CD14-positive monocyte (primary cell): ENCODE measurements at regions not wholly inside any gene's neighbourhood (a gene's known extent, or its start where the extent isn't known, plus 50 kb on each side); places are given as distances from the start of the nearest gene placed in this dataset.
"Not testable (repeated sequence)": the region's sequence is repeated elsewhere in the genome, so short reads cannot be mapped to it uniquely, and the experiment has no call there.

ENCODE experiments used
- DNase-seq, 3 donors: peaks; one replicate each; pipeline ENCODE4 v3.0.0-alpha.2; 2011 to 2022
- H2AFZ ChIP-seq: 2 replicates; pipeline ENCODE4 v1.6.0; 2012; ENCODE audit warnings: mild to moderate bottlenecking, low read depth, low read length, inconsistent platforms; ENCODE audit not compliant: insufficient read depth, poor library complexity, severe bottlenecking
- H3K27ac ChIP-seq, 2 donors: 1 replicate in 1 of 2; 2 replicates in 1 of 2; pipeline ENCODE4 v1.5.1; 2012 to 2013; ENCODE audit warnings: low read length in 2 of 2, control low read depth in 1 of 2, inconsistent platforms in 1 of 2, low read depth in 1 of 2, mild to moderate bottlenecking in 1 of 2
- H3K27me3 ChIP-seq, 2 donors: one replicate each; pipeline versions ENCODE4 v1.6.0 to v1.6.1; 2011 to 2013; ENCODE audit warnings: low read length in 2 of 2; ENCODE audit not compliant: control insufficient read depth in 2 of 2, insufficient read depth in 2 of 2
- H3K36me3 ChIP-seq, 2 donors: replicated peaks in 1 of 2; 1 replicate in 1 of 2; 2 replicates in 1 of 2; pipeline versions ENCODE4 v1.5.1 to v1.6.1; 2012 to 2013; ENCODE audit warnings: low read length in 2 of 2, control low read depth in 1 of 2, inconsistent platforms in 1 of 2, mild to moderate bottlenecking in 1 of 2; ENCODE audit not compliant: insufficient read depth in 2 of 2, control insufficient read depth in 1 of 2
- H3K4me1 ChIP-seq, 2 donors: 1 replicate in 1 of 2; 2 replicates in 1 of 2; pipeline versions ENCODE4 v1.5.1 to v1.6.1; 2012 to 2013; ENCODE audit warnings: low read length in 2 of 2, control low read depth in 1 of 2, inconsistent platforms in 1 of 2, mild to moderate bottlenecking in 1 of 2, moderate library complexity in 1 of 2; ENCODE audit not compliant: insufficient read depth in 2 of 2, control insufficient read depth in 1 of 2
- H3K4me2 ChIP-seq: replicated peaks from 2 replicates; pipeline ENCODE3; 2012; ENCODE audit warnings: low read length, moderate library complexity, mild to moderate bottlenecking; ENCODE audit not compliant: poor library complexity, severe bottlenecking; ENCODE audit errors: extremely low read depth
- H3K4me3 ChIP-seq, 3 experiments: fragments of 200-600 bp in 1 of 3; sonication (generic) in 1 of 3; replicated peaks in 1 of 3; 1 replicate in 2 of 3; 2 replicates in 1 of 3; pipeline ENCODE4 v1.5.1; 2011 to 2013; ENCODE audit warnings: low read length in 3 of 3, mild to moderate bottlenecking in 3 of 3, control low read depth in 2 of 3, low read depth in 2 of 3, inconsistent platforms in 1 of 3, moderate library complexity in 1 of 3
- H3K79me2 ChIP-seq: 2 replicates; pipeline ENCODE4 v1.6.0; 2012; ENCODE audit warnings: mild to moderate bottlenecking, control low read depth, inconsistent platforms, low read length, moderate library complexity; ENCODE audit not compliant: insufficient read depth
- H3K9ac ChIP-seq: 2 replicates; pipeline ENCODE4 v1.6.0; 2017; ENCODE audit warnings: low read length, mild to moderate bottlenecking; ENCODE audit not compliant: insufficient read depth, poor library complexity, severe bottlenecking
- H3K9me3 ChIP-seq, 2 donors: replicated peaks in 1 of 2; 1 replicate in 1 of 2; 2 replicates in 1 of 2; pipeline versions ENCODE4 v1.5.1 to v1.6.1; 2012 to 2013; ENCODE audit warnings: low read length in 2 of 2, control low read depth in 1 of 2; ENCODE audit not compliant: control insufficient read depth in 1 of 2, insufficient read depth in 1 of 2
- H4K20me1 ChIP-seq: 2 replicates; pipeline ENCODE4 v1.6.0; 2012; ENCODE audit warnings: mild to moderate bottlenecking, low read length, control low read depth, moderate library complexity; ENCODE audit not compliant: insufficient read depth
- H3K27ac Mint-ChIP-seq, 7 donors: one replicate each; pipeline ENCODE4 v1.8.0; 2020; ENCODE audit warnings: mild to moderate bottlenecking in 7 of 7, mixed read lengths in 7 of 7, moderate library complexity in 6 of 7, inconsistent platforms in 2 of 7
- H3K27me3 Mint-ChIP-seq, 3 donors: one replicate each; pipeline ENCODE4 v1.8.0; 2021 to 2022; ENCODE audit warnings: low read depth in 3 of 3, mild to moderate bottlenecking in 3 of 3, mixed read lengths in 3 of 3, moderate library complexity in 3 of 3, inconsistent platforms in 1 of 3
- H3K36me3 Mint-ChIP-seq, 2 donors: one replicate each; pipeline ENCODE4 v1.8.0; 2020; ENCODE audit warnings: mixed read lengths in 2 of 2, inconsistent platforms in 1 of 2, mild to moderate bottlenecking in 1 of 2
- H3K4me1 Mint-ChIP-seq: one replicate; pipeline ENCODE4 v1.8.0; 2020; ENCODE audit warnings: mild to moderate bottlenecking, mixed read lengths
- H3K4me3 Mint-ChIP-seq, 2 donors: one replicate each; pipeline ENCODE4 v1.8.0; 2020; ENCODE audit warnings: mild to moderate bottlenecking in 2 of 2, mixed read lengths in 2 of 2, moderate library complexity in 1 of 2
- H3K9me3 Mint-ChIP-seq, 7 donors: one replicate each; pipeline ENCODE4 v1.8.0; 2020 to 2022; ENCODE audit warnings: mixed read lengths in 7 of 7, mild to moderate bottlenecking in 6 of 7, moderate library complexity in 6 of 7, inconsistent platforms in 2 of 7
- CTCF ChIP-seq: fragments of 200-600 bp; IDR thresholded peaks from one replicate; pipeline ENCODE4 v1.8.0; 2022; ENCODE audit warnings: antibody characterized with exemption, mild to moderate bottlenecking
- WGBS: methylation state at CpG from one replicate; pipeline ENCODE4 v1.1.5; 2013; ENCODE audit warnings: missing lambda C conversion rate; ENCODE audit not compliant: insufficient coverage; 5-methylcytosine and 5-hydroxymethylcytosine counted together
- intact Hi-C, 2 donors: fragments of 100-400 bp; cut with micrococcal nuclease; formaldehyde crosslinking; loops; one replicate each; pipeline versions ENCODE4 v1.15.0 to v1.15.1; 2023

DNA sequence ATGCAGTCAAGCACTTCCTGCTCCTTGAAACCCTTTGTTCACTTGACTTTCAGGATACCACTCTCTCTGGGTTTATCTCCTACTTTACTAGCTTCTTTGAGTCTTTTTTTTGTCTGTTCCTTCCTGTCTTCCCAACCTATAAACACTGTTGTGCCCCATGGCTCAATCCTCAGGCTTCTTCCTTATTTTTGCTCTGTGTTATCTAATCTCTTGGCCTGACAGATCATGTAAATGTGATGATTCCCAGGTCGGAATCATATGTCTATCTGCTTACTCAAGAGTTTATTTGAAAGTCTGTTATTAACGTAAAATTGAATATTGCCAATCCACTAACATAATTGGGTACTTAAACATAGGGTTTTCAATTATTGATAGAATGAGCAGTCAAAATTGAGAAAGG, 171.7 kb upstream of the ST6GALNAC5 start:
- H3K27me3 Mint-ChIP-seq, result peaks cover 0 to 3% (median 0%) of the 10 kb centered on the region in 3 donors
- no peak overlapping the region for H3K27ac Mint-ChIP-seq

GRCh38 chr1:76697361-76697760, 169.9 kb upstream of the ST6GALNAC5 start:
- no peaks in the 10 kb centered on the region for H4K20me1 ChIP-seq
- DNase-seq, result no peak
- intact Hi-C loops, result no loop called here

More for the DNA sequence above, 171.7 kb upstream of the ST6GALNAC5 start:
- DNase-seq, result no peak
- Histone ChIP-seq H3K79me2 (no peaks in the 10 kb centered on the region), H3K4me3 (no peak overlapping the region), H3K4me1 (no peaks in the 10 kb centered on the region), H3K9ac (no peak overlapping the region), H3K36me3 (no peaks in the 10 kb centered on the region), H3K9me3 (peaks cover 7 to 11% of the 10 kb centered on the region in 2 donors), H3K27me3 (no peaks in the 10 kb centered on the region), H3K27ac (no peak overlapping the region), H3K4me2 (no peak overlapping the region), H2AFZ (no peak overlapping the region), H4K20me1 (no peaks in the 10 kb centered on the region)
- Mint-ChIP-seq H3K4me3 (no peak overlapping the region), H3K4me1 (no peaks in the 10 kb centered on the region), H3K9me3 (peaks cover 5 to 21% (median 13%) of the 10 kb centered on the region in 7 donors), H3K36me3 (no peaks in the 10 kb centered on the region)
- no CpG with 5 or more reads among the region's 2 CpGs for WGBS
- intact Hi-C loops, result no loop called here
- TF ChIP-seq CTCF, result no peak

GRCh38 chr1:76699646-76700045, 167.6 kb upstream of the ST6GALNAC5 start:
- H3K27me3 ChIP-seq, H3K79me2 ChIP-seq, H3K27me3 Mint-ChIP-seq, H3K9ac ChIP-seq, H3K4me2 ChIP-seq, H2AFZ ChIP-seq, H3K27ac ChIP-seq, H3K4me3 ChIP-seq, H3K4me1 Mint-ChIP-seq, H3K4me1 ChIP-seq, DNase-seq, H3K9me3 ChIP-seq, H3K4me3 Mint-ChIP-seq, H3K36me3 ChIP-seq, H3K27ac Mint-ChIP-seq, intact Hi-C loops, H4K20me1 ChIP-seq, H3K36me3 Mint-ChIP-seq: not testable (repeated sequence)
- WGBS, result 97% methylated on average over 21 of the region's 21 CpGs
- peaks cover 4 to 20% (median 8%) of the 10 kb centered on the region in 7 donors for H3K9me3 Mint-ChIP-seq

More at GRCh38 chr1:76697361-76697760, 169.9 kb upstream of the ST6GALNAC5 start:
- Mint-ChIP-seq H3K27me3 (peaks cover 0 to 3% (median 0%) of the 10 kb centered on the region in 3 donors), H3K9me3 (peaks cover 5 to 24% (median 13%) of the 10 kb centered on the region in 7 donors), H3K4me3 (no peak overlapping the region), H3K27ac (no peak overlapping the region), H3K4me1 (no peaks in the 10 kb centered on the region), H3K36me3 (no peaks in the 10 kb centered on the region)
- Histone ChIP-seq H3K27ac (no peak overlapping the region), H2AFZ (no peak overlapping the region), H3K4me1 (no peaks in the 10 kb centered on the region), H3K79me2 (no peaks in the 10 kb centered on the region), H3K36me3 (no peaks in the 10 kb centered on the region), H3K9ac (no peak overlapping the region), H3K27me3 (no peaks in the 10 kb centered on the region), H3K4me2 (no peak overlapping the region), H3K9me3 (peaks cover 7 to 10% of the 10 kb centered on the region in 2 donors), H3K4me3 (no peak overlapping the region)
- no CpG with 5 or more reads among the region's 3 CpGs for WGBS
- TF ChIP-seq CTCF, result no peak
